K562 (cell line): ENCODE measurements at regions not wholly inside any gene's neighbourhood (a gene's known extent, or its start where the extent isn't known, plus 50 kb on each side); places are given as distances from the start of the nearest gene placed in this dataset.

Source experiments
- ATAC-seq: fragments of 200-7000 bp; cut with Tn5 transposase; 3 replicates; pipeline ENCODE4 v1.9.1; 2020; ENCODE audit warnings: moderate library complexity
- BruUV-seq: library from RNA; stranded (reverse); fragments of 400-500 nt; replicated peaks from 2 replicates; lab custom pipeline; 2021; lab: Mats Ljungman, UMichigan
- CTCF ChIA-PET: fragments of 300-600 bp; formaldehyde crosslinking; extraction: SDS; loops from one replicate; lab custom pipeline; 2021; ENCODE audit warnings: low intra/inter-chr PET ratio; lab: Yijun Ruan, JAX
- POLR2A ChIA-PET: fragments of 300-600, 350-650 bp; sonication (Branson Sonifier 250); formaldehyde crosslinking; extraction: SDS; loops from one replicate; lab custom pipeline; 2021; ENCODE audit warnings: antibody characterized with exemption, inconsistent platforms; lab: Yijun Ruan, JAX
- DNase-seq, 4 experiments: peaks; one replicate each; pipeline versions ENCODE4 v3.0.0 to v3.0.0-alpha.2; 2011 to 2018; ENCODE audit warnings: low spot score in 3 of 4, mixed read lengths in 3 of 4; ENCODE audit errors: extremely low read depth in 1 of 4
- FAIRE-seq: peaks from 2 replicates; lab custom pipeline; 2011; peaks lifted over from hg19 to GRCh38; lab: Jason Lieb, UNC
- H2AFZ ChIP-seq: 2 replicates; pipeline ENCODE4 v1.6.0; 2011; ENCODE audit warnings: low read depth, low read length, control low read depth, inconsistent platforms
- H3K27ac ChIP-seq: fragments of 200-600 bp; 3 replicates; pipeline ENCODE4 v1.8.0; 2011; ENCODE audit warnings: low read depth, mild to moderate bottlenecking, control low read depth, inconsistent platforms, low read length, moderate library complexity, mixed read lengths; ENCODE audit errors: extremely low read depth
- H3K27me3 ChIP-seq, 2 experiments: fragments of 300-600 bp in 1 of 2; 2 replicates in 1 of 2; 3 replicates in 1 of 2; pipeline versions ENCODE4 v1.6.0 to v1.8.0; 2011; ENCODE audit warnings: inconsistent platforms in 2 of 2, low read length in 2 of 2, mild to moderate bottlenecking in 1 of 2, mixed read lengths in 1 of 2, moderate library complexity in 1 of 2; ENCODE audit not compliant: control insufficient read depth in 2 of 2, insufficient read depth in 2 of 2
- H3K36me3 ChIP-seq: fragments of 300-600 bp; 3 replicates; pipeline ENCODE4 v1.8.0; 2011; ENCODE audit warnings: mild to moderate bottlenecking, low read length, inconsistent platforms; ENCODE audit not compliant: control insufficient read depth, insufficient read depth
- H3K4me1 ChIP-seq, 2 experiments: fragments of 200-600 bp in 1 of 2; replicated peaks in 1 of 2; 2 replicates in 1 of 2; 3 replicates in 1 of 2; pipeline versions ENCODE4 v1.5.1 to v1.8.0; 2011; ENCODE audit warnings: inconsistent platforms in 2 of 2, low read length in 2 of 2, mild to moderate bottlenecking in 1 of 2, mixed read lengths in 1 of 2, moderate library complexity in 1 of 2; ENCODE audit not compliant: control insufficient read depth in 2 of 2, insufficient read depth in 2 of 2
- H3K4me2 ChIP-seq: 2 replicates; pipeline ENCODE4 v1.6.1; 2011; ENCODE audit warnings: low read length, control low read depth, inconsistent platforms, mixed read lengths; ENCODE audit not compliant: insufficient read depth
- H3K4me3 ChIP-seq: fragments of 200-600 bp; sonication (generic), shearing (Covaris generic); 2 replicates; pipeline ENCODE4 v1.5.1; 2016; ENCODE audit warnings: control low read depth, inconsistent platforms
- H3K79me2 ChIP-seq: fragments of 200-600 bp; 3 replicates; pipeline ENCODE4 v1.8.0; 2011; ENCODE audit warnings: low read length, inconsistent platforms; ENCODE audit not compliant: control insufficient read depth, insufficient read depth
- H3K9ac ChIP-seq, 2 experiments: 2 replicates each; pipeline versions ENCODE4 v1.6.0 to v1.6.1; 2011; ENCODE audit warnings: low read depth in 2 of 2, low read length in 2 of 2, control low read depth in 1 of 2, inconsistent platforms in 1 of 2, mild to moderate bottlenecking in 1 of 2, mixed read lengths in 1 of 2; ENCODE audit not compliant: insufficient read depth in 1 of 2
- H3K9me1 ChIP-seq: one replicate; pipeline ENCODE4 v1.6.0; 2011; ENCODE audit warnings: inconsistent platforms, mild to moderate bottlenecking, low read length, moderate library complexity; ENCODE audit not compliant: control insufficient read depth, insufficient read depth
- H3K9me3 ChIP-seq: replicated peaks from 2 replicates; pipeline ENCODE4 v1.5.1; 2011; ENCODE audit warnings: low read depth, low read length, inconsistent platforms; ENCODE audit not compliant: control insufficient read depth, insufficient read depth
- H4K20me1 ChIP-seq: replicated peaks from 2 replicates; pipeline ENCODE4 v1.6.1; 2011; ENCODE audit warnings: low read length, inconsistent platforms, mixed read lengths; ENCODE audit not compliant: control insufficient read depth, insufficient read depth
- CSDE1 ChIP-seq, 2 experiments: fragments of 450-650 bp; IDR thresholded peaks; 2 replicates each; pipeline ENCODE4 v1.6.1; 2016; ENCODE audit warnings: mild to moderate bottlenecking in 1 of 2
- EGR1 ChIP-seq: fragments of 450-650 bp; conservative IDR thresholded peaks from 2 replicates; pipeline ENCODE4 v1.6.1; 2017; ENCODE audit warnings: mild to moderate bottlenecking
- JUNB ChIP-seq: fragments of 450-650 bp; formaldehyde crosslinking; conservative IDR thresholded peaks from 2 replicates; pipeline ENCODE4 v1.4.0; 2020; ENCODE audit warnings: mild to moderate bottlenecking
- KDM1A ChIP-seq, 2 experiments: fragments of 450-650 bp; IDR thresholded peaks; 2 replicates each; pipeline ENCODE4 v1.6.1; 2016; ENCODE audit warnings: mild to moderate bottlenecking in 2 of 2
- NFIX ChIP-seq: fragments of 250-450 bp; sonication (Bioruptor Pico); IDR thresholded peaks from 2 replicates; pipeline ENCODE4 v1.4.0; 2020; ENCODE audit warnings: low read depth, mild to moderate bottlenecking, moderate library complexity
- NFRKB ChIP-seq: fragments of 450-650 bp; IDR thresholded peaks from 2 replicates; pipeline ENCODE4 v1.6.1; 2016; ENCODE audit warnings: low read depth
- PHB ChIP-seq: fragments of 250-450 bp; sonication (Bioruptor Pico); IDR thresholded peaks from 2 replicates; pipeline ENCODE4 v1.5.0; 2021
- POLR2A ChIP-seq: fragments of 450-650 bp; conservative IDR thresholded peaks from 2 replicates; pipeline ENCODE4 v1.6.1; 2016
- RFX1 ChIP-seq: fragments of 450-650 bp; IDR thresholded peaks from 2 replicates; pipeline ENCODE4 v1.6.1; 2016; ENCODE audit warnings: mild to moderate bottlenecking, moderate library complexity
- SOX6 ChIP-seq: fragments of 450-650 bp; IDR thresholded peaks from 2 replicates; pipeline ENCODE4 v1.6.1; 2014; ENCODE audit warnings: mild to moderate bottlenecking
- SREBF2 ChIP-seq: sonication (generic); formaldehyde crosslinking; IDR thresholded peaks from 2 replicates; pipeline ENCODE4 v1.4.0; 2020; ENCODE audit warnings: mild to moderate bottlenecking, missing genetic modification reagents
- WHSC1 ChIP-seq: IDR thresholded peaks from one replicate; pipeline ENCODE4 v1.6.1; 2012; ENCODE audit warnings: low read length, control low read depth, inconsistent platforms
- XRCC3 ChIP-seq: fragments of 450-650 bp; IDR thresholded peaks from 2 replicates; pipeline ENCODE4 v1.6.1; 2017; ENCODE audit warnings: mild to moderate bottlenecking, moderate library complexity
- XRCC5 ChIP-seq: fragments of 200-400 bp; formaldehyde crosslinking; IDR thresholded peaks from 2 replicates; pipeline ENCODE4 v1.6.1; 2017; ENCODE audit warnings: low read depth, mild to moderate bottlenecking, low read length
- ZNF316 ChIP-seq: fragments of 450-650 bp; IDR thresholded peaks from 2 replicates; pipeline ENCODE4 v1.6.1; 2016
- WGBS: fragments of 100-300 bp; shearing (Covaris generic); methylation state at CpG from one replicate; pipeline ENCODE4 v1.1.6; 2016; ENCODE audit warnings: low coverage, mixed read lengths; ENCODE audit not compliant: insufficient coverage; ENCODE audit errors: missing lambda C conversion rate; 5-methylcytosine and 5-hydroxymethylcytosine counted together
- in situ Hi-C: fragments of 300-500 bp; cut with MboI; formaldehyde crosslinking; loops from 4 replicates; pipeline ENCODE4 v1.15.0; 2018; ENCODE audit warnings: inconsistent platforms, mixed read lengths
- intact Hi-C: fragments of 100-400 bp; cut with micrococcal nuclease; formaldehyde crosslinking; loops from 2 replicates; pipeline ENCODE4 v1.14.2; 2022
- TF ChIP-seq, protein P1 (sequence below): sonication (generic); formaldehyde crosslinking; IDR thresholded peaks from 2 replicates; pipeline ENCODE4 v1.8.0; 2022; ENCODE audit warnings: mild to moderate bottlenecking, missing genetic modification reagents
- TF ChIP-seq, protein P2 (sequence below): fragments of 250-450 bp; sonication (Bioruptor Pico); IDR thresholded peaks from 2 replicates; pipeline ENCODE4 v1.4.0; 2020

DNA sequence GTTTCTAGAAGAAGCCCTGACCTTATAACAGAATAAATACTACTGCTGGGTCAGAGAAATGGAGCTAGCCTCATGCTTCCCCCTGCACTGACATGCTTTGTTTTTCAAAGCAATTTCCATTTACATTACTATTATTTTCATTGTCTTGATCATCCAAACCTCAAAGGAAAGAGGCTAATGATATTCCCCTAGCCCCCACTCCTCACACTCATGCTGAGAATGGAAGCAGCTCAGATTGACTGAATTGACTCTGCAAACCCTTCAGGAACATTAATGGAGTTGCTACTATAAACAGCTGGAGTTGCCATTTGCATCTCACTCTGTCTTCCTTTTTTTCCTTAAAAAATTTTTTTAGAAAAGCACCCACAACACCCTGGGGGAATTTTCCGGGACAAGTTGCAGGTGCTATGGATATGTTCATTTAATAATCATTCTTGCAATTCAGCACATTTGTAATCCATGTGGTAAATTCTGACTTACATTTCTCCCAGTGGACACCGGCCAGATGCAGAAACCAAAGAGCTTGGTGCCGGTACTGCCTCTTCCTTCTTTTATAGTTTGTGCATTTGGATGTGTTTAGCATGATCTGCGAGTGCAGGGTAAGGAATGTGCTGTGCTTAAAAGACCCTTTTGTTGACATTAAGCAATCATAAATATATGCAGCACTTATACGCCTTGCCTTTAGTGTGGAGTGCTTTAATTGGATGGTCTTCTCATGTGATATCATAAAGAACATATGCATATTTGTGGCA is 103.3 kb upstream of the OSR1 start:
- DNase-seq (no peak), ATAC-seq (no peak), FAIRE-seq (no peak)
- H3K9me1 ChIP-seq = no peaks in the 10 kb centered on the region
- no peak overlapping the region for H3K4me3 ChIP-seq
- 0% methylated on average over 5 of the region's 5 CpGs for WGBS
- POLR2A ChIA-PET = no interaction called here
- no peaks in the 10 kb centered on the region for H4K20me1 ChIP-seq
- H2AFZ ChIP-seq = no peak overlapping the region
- no peaks in the 10 kb centered on the region for H3K36me3 ChIP-seq
- no peaks in the 10 kb centered on the region for H3K79me2 ChIP-seq
- TF ChIP-seq KDM1A (IDR thresholded peaks at IDR 0.05) = no peak
- TF ChIP-seq ZNF316 = 0 out of 2 replicates have a peak, but pooled peaks have one; percentile 11
- TF ChIP-seq NFRKB = no peak
- in situ Hi-C loops = no loop called here
- CTCF ChIA-PET = no interaction called here
- no peak overlapping the region for H3K4me2 ChIP-seq
- H3K27me3 ChIP-seq = no peaks in the 10 kb centered on the region
- no peak overlapping the region for H3K9ac ChIP-seq
- BruUV-seq = no TSS peak
- H3K4me1 ChIP-seq = no peaks in the 10 kb centered on the region
- intact Hi-C loops = no loop called here
- H3K9me3 ChIP-seq = no peaks in the 10 kb centered on the region
- no peak overlapping the region for H3K27ac ChIP-seq

DNA sequence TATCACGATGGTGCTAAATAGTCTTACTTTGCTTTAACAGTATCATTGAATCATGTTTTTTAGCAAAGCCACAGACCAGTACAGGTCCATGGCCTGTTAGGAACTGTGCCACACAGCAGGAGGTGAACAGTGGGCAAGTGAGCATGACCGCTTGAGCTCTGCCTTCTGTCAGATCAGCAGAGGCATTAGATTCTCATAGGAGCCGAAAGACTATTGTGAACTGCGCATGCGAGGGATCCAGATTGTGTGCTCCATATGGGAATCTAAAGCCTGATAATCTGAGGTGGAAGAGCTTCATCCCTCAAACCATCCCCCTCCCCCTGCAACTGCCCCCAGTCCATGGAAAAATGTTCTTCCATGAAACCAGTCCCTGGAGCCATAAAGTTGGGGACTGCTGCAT is 102.3 kb upstream of the OSR1 start:
- no peak overlapping the region for H3K27ac ChIP-seq
- H4K20me1 ChIP-seq = no peaks in the 10 kb centered on the region
- H3K36me3 ChIP-seq = no peaks in the 10 kb centered on the region
- no peaks in the 10 kb centered on the region for H3K9me3 ChIP-seq
- H3K4me1 ChIP-seq = no peaks in the 10 kb centered on the region
- no peaks in the 10 kb centered on the region for H3K79me2 ChIP-seq
- H3K4me2 ChIP-seq = no peak overlapping the region
- FAIRE-seq (no peak), DNase-seq (no peak), ATAC-seq (no peak)
- in situ Hi-C loops = no loop called here
- BruUV-seq = no TSS peak
- H3K27me3 ChIP-seq = no peaks in the 10 kb centered on the region
- no peak overlapping the region for H3K9ac ChIP-seq
- intact Hi-C loops = no loop called here
- H3K4me3 ChIP-seq = no peak overlapping the region
- H3K9me1 ChIP-seq = no peaks in the 10 kb centered on the region
- POLR2A ChIA-PET = interaction anchor here (0.6 kb wide), 1 partner anchor 11 kb away, joined by 3 read pairs; no protein-coding TSS in a partner anchor
- 0% methylated on average over 5 of the region's 5 CpGs for WGBS
- CTCF ChIA-PET = no interaction called here
- H2AFZ ChIP-seq = no peak overlapping the region
- TF ChIP-seq SREBF2 (CRISPR knock-in tag) (no peak), SOX6 (no peak), WHSC1 (no peak), RFX1 (no peak), PHB (CRISPR knock-in tag) (no peak), XRCC5 (no peak), JUNB (no peak), POLR2A (no peak), NFIX (CRISPR knock-in tag) (no peak), EGR1 (no peak), CSDE1 (IDR thresholded peaks at IDR 0.05) (no peak), XRCC3 (no peak)
- TF ChIP-seq, protein P1, sequence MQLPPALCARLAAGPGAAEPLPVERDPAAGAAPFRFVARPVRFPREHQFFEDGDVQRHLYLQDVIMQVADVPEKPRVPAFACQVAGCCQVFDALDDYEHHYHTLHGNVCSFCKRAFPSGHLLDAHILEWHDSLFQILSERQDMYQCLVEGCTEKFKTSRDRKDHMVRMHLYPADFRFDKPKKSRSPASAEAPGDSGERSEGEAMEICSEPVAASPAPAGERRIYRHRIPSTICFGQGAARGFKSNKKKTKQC (CRISPR knock-in tag) = no peak
- TF ChIP-seq, protein P2, sequence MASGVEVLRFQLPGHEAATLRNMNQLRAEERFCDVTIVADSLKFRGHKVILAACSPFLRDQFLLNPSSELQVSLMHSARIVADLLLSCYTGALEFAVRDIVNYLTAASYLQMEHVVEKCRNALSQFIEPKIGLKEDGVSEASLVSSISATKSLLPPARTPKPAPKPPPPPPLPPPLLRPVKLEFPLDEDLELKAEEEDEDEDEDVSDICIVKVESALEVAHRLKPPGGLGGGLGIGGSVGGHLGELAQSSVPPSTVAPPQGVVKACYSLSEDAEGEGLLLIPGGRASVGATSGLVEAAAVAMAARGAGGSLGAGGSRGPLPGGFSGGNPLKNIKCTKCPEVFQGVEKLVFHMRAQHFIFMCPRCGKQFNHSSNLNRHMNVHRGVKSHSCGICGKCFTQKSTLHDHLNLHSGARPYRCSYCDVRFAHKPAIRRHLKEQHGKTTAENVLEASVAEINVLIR (CRISPR knock-in tag) = no peak
